Urinary bladder (tissue), 3 donors: ENCODE measurements at regions not wholly inside any gene's neighbourhood (a gene's known extent, or its start where the extent isn't known, plus 50 kb on each side); places are given as distances from the start of the nearest gene placed in this dataset.

Source experiments
- DNase-seq: peaks from one replicate; pipeline ENCODE4 v3.0.0-alpha.2; 2015; ENCODE audit errors: extremely low spot score
- H3K27ac ChIP-seq: one replicate; pipeline ENCODE4 v1.5.1; 2013; ENCODE audit warnings: low read depth, mild to moderate bottlenecking, moderate library complexity
- H3K36me3 ChIP-seq: one replicate; pipeline ENCODE4 v1.6.1; 2013; ENCODE audit warnings: mild to moderate bottlenecking, moderate library complexity; ENCODE audit not compliant: insufficient read depth
- H3K4me1 ChIP-seq: one replicate; pipeline ENCODE4 v1.6.1; 2013; ENCODE audit warnings: mild to moderate bottlenecking, moderate library complexity; ENCODE audit not compliant: insufficient read depth
- H3K4me3 ChIP-seq: one replicate; pipeline ENCODE4 v1.5.1; 2013; ENCODE audit warnings: low read depth, low read length
- WGBS: extraction: QIAGEN DNeasy Blood & Tissue Kit; methylation state at CpG from one replicate; pipeline ENCODE4 v1.1.7; 2013; 5-methylcytosine and 5-hydroxymethylcytosine counted together
- donor health status: healthy with polysubstance abuse.
- donor health status: healthy.

- Histone ChIP-seq H3K4me3 (no peak overlapping the region), H3K4me1 (no peaks in the 10 kb centered on the region), H3K27ac (no peak overlapping the region), H3K36me3 (peaks cover 2% of the 10 kb centered on the region)
- 84% methylated on average over 4 of the region's 4 CpGs for WGBS
- DNase-seq = no peak
These were observed 159.5 kb upstream of the TMPO start for GRCh38 chr12:98355933-98356332.

GRCh38 chr12:98358144-98358543, 157.2 kb upstream of the TMPO start:
- Histone ChIP-seq H3K36me3 (no peaks in the 10 kb centered on the region), H3K4me3 (no peak overlapping the region), H3K27ac (no peak overlapping the region), H3K4me1 (no peaks in the 10 kb centered on the region)
- 59% methylated on average over 2 of the region's 2 CpGs for WGBS
- DNase-seq = no peak

GRCh38 chr12:98359856-98360255, 155.5 kb upstream of the TMPO start:
- Histone ChIP-seq H3K27ac (no peak overlapping the region), H3K4me3 (no peak overlapping the region), H3K4me1 (no peaks in the 10 kb centered on the region), H3K36me3 (no peaks in the 10 kb centered on the region)
- WGBS = 79% methylated on average over 6 of the region's 6 CpGs
- no peak for DNase-seq

GRCh38 chr12:98360401-98360800, 155.0 kb upstream of the TMPO start:
- H3K36me3 ChIP-seq = no peaks in the 10 kb centered on the region
- DNase-seq = no peak
- 68% methylated on average over 3 of the region's 3 CpGs for WGBS
- no peaks in the 10 kb centered on the region for H3K4me1 ChIP-seq
- no peak overlapping the region for H3K4me3 ChIP-seq
- no peak overlapping the region for H3K27ac ChIP-seq

- Histone ChIP-seq H3K4me1 (no peaks in the 10 kb centered on the region), H3K36me3 (no peaks in the 10 kb centered on the region), H3K4me3 (no peak overlapping the region), H3K27ac (no peak overlapping the region)
- 86% methylated on average over 4 of the region's 4 CpGs for WGBS
- DNase-seq = no peak
These were observed 145.8 kb upstream of the TMPO start for GRCh38 chr12:98369581-98369980.

- Histone ChIP-seq H3K4me1 (no peaks in the 10 kb centered on the region), H3K4me3 (no peak overlapping the region), H3K27ac (no peak overlapping the region), H3K36me3 (no peaks in the 10 kb centered on the region)
- DNase-seq = no peak
- 88% methylated on average over 1 of the region's 1 CpG for WGBS
These were observed 144.4 kb upstream of the TMPO start for GRCh38 chr12:98370976-98371375.

GRCh38 chr12:98371419-98371818, 144.0 kb upstream of the TMPO start:
- H3K4me3 ChIP-seq = no peak overlapping the region
- no peaks in the 10 kb centered on the region for H3K4me1 ChIP-seq
- DNase-seq = no peak
- no peak overlapping the region for H3K27ac ChIP-seq
- 45% methylated on average over 3 of the region's 3 CpGs for WGBS
- no peaks in the 10 kb centered on the region for H3K36me3 ChIP-seq

GRCh38 chr12:98372340-98373024, 142.9 kb upstream of the TMPO start:
- Histone ChIP-seq H3K4me1 (no peaks in the 10 kb centered on the region), H3K36me3 (no peaks in the 10 kb centered on the region), H3K27ac (no peak overlapping the region), H3K4me3 (no peak overlapping the region)
- DNase-seq = no peak
- 53% methylated on average over 5 of the region's 5 CpGs for WGBS

GRCh38 chr12:98373025-98373554, 142.3 kb upstream of the TMPO start:
- no peak for DNase-seq
- no peak overlapping the region for H3K4me3 ChIP-seq
- 53% methylated on average over 2 of the region's 2 CpGs for WGBS
- no peaks in the 10 kb centered on the region for H3K4me1 ChIP-seq
- no peak overlapping the region for H3K27ac ChIP-seq
- no peaks in the 10 kb centered on the region for H3K36me3 ChIP-seq

GRCh38 chr12:98374007-98374406, 141.4 kb upstream of the TMPO start:
- Histone ChIP-seq H3K4me1 (no peaks in the 10 kb centered on the region), H3K4me3 (no peak overlapping the region), H3K27ac (no peak overlapping the region), H3K36me3 (no peaks in the 10 kb centered on the region)
- 63% methylated on average over 1 of the region's 1 CpG for whole genome bisulfite sequencing
- DNase-seq = no peak

- DNase-seq = no peak
- H3K27ac ChIP-seq = no peak overlapping the region
- H3K4me1 ChIP-seq = no peaks in the 10 kb centered on the region
- 53% methylated on average over 1 of the region's 1 CpG for WGBS
- no peak overlapping the region for H3K4me3 ChIP-seq
- no peaks in the 10 kb centered on the region for H3K36me3 ChIP-seq
These were observed 136.3 kb upstream of the TMPO start for GRCh38 chr12:98379106-98379505.

GRCh38 chr12:98385641-98386040, 129.7 kb upstream of the TMPO start:
- no peak for DNase-seq
- H3K4me3 ChIP-seq = no peak overlapping the region
- no peak overlapping the region for H3K27ac ChIP-seq
- no peaks in the 10 kb centered on the region for H3K4me1 ChIP-seq
- WGBS = 90% methylated on average over 1 of the region's 1 CpG
- H3K36me3 ChIP-seq = no peaks in the 10 kb centered on the region

GRCh38 chr12:98387444-98387843, 127.9 kb upstream of the TMPO start:
- no peak overlapping the region for H3K27ac ChIP-seq
- WGBS = 60% methylated on average over 2 of the region's 2 CpGs
- H3K36me3 ChIP-seq = no peaks in the 10 kb centered on the region
- no peak overlapping the region for H3K4me3 ChIP-seq
- H3K4me1 ChIP-seq = no peaks in the 10 kb centered on the region
- DNase-seq = no peak

GRCh38 chr12:98388126-98388525, 127.3 kb upstream of the TMPO start:
- H3K27ac ChIP-seq = no peak overlapping the region
- 78% methylated on average over 10 of the region's 10 CpGs for WGBS
- H3K4me3 ChIP-seq = no peak overlapping the region
- H3K4me1 ChIP-seq = no peaks in the 10 kb centered on the region
- no peaks in the 10 kb centered on the region for H3K36me3 ChIP-seq
- DNase-seq = no peak

GRCh38 chr12:98389593-98389992, 125.8 kb upstream of the TMPO start:
- Histone ChIP-seq H3K36me3 (no peaks in the 10 kb centered on the region), H3K4me1 (no peaks in the 10 kb centered on the region), H3K27ac (no peak overlapping the region), H3K4me3 (no peak overlapping the region)
- no peak for DNase-seq
- 84% methylated on average over 2 of the region's 2 CpGs for WGBS
